ENCODE measurements at regions not wholly inside any gene's neighbourhood (a gene's known extent, or its start where the extent isn't known, plus 50 kb on each side); places are given as distances from the start of the nearest gene placed in this dataset.

DNA sequence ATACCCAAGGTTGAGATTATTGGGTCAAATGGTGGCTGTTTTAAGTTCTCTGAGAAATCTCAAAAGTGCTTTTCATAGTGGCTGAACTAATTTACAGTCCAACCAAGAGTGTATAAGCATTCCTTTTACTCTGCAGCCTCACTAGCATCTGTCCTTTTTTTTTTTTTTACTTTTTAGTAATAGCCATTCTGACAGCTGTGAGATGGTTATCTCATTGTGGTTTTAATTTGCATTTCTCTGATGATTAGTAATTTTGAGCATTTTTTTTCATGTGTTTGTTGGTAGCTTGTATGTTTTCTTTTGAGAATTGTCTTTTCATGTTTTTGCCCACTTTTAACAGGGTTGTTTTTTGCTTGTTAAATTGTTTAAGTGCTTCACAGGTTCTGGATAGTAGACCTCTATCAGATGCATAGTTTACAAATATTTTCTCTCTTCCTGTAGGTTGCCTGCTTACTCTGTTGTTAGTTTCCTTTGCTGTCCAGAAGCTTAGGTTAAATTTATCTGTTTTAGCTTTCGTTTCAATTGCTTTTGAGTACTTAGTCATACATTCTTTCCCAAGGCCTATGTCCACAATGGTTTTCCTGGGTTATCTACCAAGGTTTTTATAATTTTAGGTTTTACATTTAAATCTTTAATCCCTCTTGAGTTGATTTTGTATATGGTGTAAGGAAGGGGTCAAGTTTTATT lies 881.3 kb upstream of the SEL1L start:
- no peak for TF ChIP-seq CTCF (IDR thresholded peaks at IDR 0.05; ENCODE audit: insufficient read depth, low read depth, low read length, missing control alignments)
- no peak for DNase-seq (ENCODE audit: low read depth)
- H3K4me3 ChIP-seq (ENCODE audit: low read depth, low read length), result no peak overlapping the region

DNA sequence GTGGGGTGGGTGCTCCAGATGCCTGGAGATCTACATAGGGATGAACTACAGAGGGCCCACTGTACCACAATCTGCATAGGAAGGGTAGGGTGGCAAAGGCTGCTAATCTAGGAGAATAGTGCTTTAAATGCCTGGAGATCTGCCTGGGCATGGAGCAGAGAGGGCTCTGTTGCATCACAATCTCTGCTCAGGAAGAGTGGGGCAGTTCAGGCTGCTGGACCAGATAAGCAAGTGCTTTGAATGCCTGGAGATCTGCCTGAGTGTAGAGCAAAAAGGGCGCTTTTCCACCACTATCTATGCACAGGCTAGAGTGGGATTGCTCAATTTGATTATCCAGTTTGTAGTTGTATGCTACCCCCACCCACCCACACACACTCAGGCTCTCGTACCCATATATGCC lies 886.3 kb upstream of the SEL1L start:
- H3K4me3 ChIP-seq (ENCODE audit: low read depth, low read length), result no peak overlapping the region
- no peak for DNase-seq (ENCODE audit: low read depth)
- no peak for TF ChIP-seq CTCF (IDR thresholded peaks at IDR 0.05; ENCODE audit: insufficient read depth, low read depth, low read length, missing control alignments)

DNA sequence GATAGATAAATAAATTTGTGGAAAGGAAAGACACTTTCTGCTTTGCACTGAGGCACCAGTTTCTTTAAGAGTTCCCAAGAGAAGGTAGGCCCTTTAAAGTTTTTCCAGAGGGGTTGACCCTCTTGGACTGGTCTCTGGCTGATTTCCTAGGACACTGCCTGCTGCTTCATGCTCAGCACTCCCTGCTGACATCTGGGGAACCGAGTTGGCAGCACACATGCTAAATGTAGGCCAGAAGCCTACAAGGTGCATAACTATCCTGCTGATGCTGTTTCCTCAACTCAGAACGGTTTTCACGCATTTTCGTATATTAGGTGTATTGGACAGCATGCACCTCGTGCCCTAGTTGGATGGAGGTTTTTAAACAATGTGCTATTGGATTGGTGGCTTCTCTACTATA lies 887.2 kb upstream of the SEL1L start:
- DNase-seq (ENCODE audit: low read depth), result no peak
- H3K4me3 ChIP-seq (ENCODE audit: low read depth, low read length), result no peak overlapping the region
- no peak for TF ChIP-seq CTCF (IDR thresholded peaks at IDR 0.05; ENCODE audit: insufficient read depth, low read depth, low read length, missing control alignments)

DNA sequence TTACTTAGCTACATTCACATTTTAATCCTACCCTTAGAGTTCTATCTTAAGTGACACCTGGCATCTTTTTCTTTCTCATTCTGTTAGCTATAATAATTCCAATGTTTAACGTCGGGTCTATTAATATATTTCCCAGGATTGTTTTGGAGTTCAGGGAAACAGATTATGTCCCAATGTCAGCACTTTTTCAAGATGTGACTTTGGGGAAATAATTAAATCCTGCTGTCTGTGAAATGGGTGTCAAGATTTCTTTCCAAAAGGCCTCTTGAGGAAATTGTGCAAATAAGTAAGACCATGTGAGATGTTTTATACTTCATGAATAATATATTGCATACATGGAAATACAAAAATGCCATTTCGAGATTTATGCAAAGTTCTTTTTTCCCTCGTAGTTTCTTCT lies 887.6 kb upstream of the SEL1L start:
- no peak overlapping the region for H3K4me3 ChIP-seq (ENCODE audit: low read depth, low read length)
- no peak for TF ChIP-seq CTCF (IDR thresholded peaks at IDR 0.05; ENCODE audit: insufficient read depth, low read depth, low read length, missing control alignments)
- DNase-seq (ENCODE audit: low read depth), result no peak

DNA sequence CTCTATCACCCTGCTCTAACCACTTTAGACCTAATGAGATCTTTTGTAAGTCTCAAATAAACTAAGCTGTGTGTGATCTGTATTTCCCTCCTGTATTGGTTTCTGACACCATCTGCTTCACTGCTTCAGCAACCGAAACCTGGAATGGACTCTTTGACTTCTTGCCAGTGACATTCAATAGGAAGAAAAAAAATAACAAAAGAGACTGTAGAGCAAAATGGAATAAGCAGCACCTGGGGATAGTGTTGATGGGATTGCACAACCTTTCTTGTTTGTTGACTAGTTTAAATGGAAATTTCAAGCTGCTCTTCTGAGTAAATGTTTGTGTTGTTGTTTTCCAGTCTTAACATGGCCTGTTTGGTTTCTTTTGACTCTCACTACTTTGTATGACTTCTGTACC lies 888.6 kb upstream of the SEL1L start:
- no peak for DNase-seq (ENCODE audit: low read depth)
- no peak overlapping the region for H3K4me3 ChIP-seq (ENCODE audit: low read depth, low read length)

GRCh38 chr14:82425261-82425660 lies 891.6 kb upstream of the SEL1L start:
- no peak overlapping the region for H3K4me3 ChIP-seq (ENCODE audit: low read depth, low read length)
- DNase-seq (ENCODE audit: low read depth), result no peak
- no peak for TF ChIP-seq CTCF (IDR thresholded peaks at IDR 0.05; ENCODE audit: insufficient read depth, low read depth, low read length, missing control alignments)

More for the DNA sequence above, 888.6 kb upstream of the SEL1L start:
- no peak for TF ChIP-seq CTCF (IDR thresholded peaks at IDR 0.05; ENCODE audit: insufficient read depth, low read depth, low read length, missing control alignments)

- TF ChIP-seq CTCF (IDR thresholded peaks at IDR 0.05; ENCODE audit: insufficient read depth, low read depth, low read length, missing control alignments), result no peak
- DNase-seq (ENCODE audit: low read depth), result no peak
Measured at GRCh38 chr14:82431031-82431430, 897.4 kb upstream of the SEL1L start.

More at GRCh38 chr14:82431031-82431430, 897.4 kb upstream of the SEL1L start:
- no peak overlapping the region for H3K4me3 ChIP-seq (ENCODE audit: low read depth, low read length)

All from GM12865 (cell line).